ENCODE measurements at regions not wholly inside any gene's neighbourhood (a gene's known extent, or its start where the extent isn't known, plus 50 kb on each side); places are given as distances from the start of the nearest gene placed in this dataset.

DNA sequence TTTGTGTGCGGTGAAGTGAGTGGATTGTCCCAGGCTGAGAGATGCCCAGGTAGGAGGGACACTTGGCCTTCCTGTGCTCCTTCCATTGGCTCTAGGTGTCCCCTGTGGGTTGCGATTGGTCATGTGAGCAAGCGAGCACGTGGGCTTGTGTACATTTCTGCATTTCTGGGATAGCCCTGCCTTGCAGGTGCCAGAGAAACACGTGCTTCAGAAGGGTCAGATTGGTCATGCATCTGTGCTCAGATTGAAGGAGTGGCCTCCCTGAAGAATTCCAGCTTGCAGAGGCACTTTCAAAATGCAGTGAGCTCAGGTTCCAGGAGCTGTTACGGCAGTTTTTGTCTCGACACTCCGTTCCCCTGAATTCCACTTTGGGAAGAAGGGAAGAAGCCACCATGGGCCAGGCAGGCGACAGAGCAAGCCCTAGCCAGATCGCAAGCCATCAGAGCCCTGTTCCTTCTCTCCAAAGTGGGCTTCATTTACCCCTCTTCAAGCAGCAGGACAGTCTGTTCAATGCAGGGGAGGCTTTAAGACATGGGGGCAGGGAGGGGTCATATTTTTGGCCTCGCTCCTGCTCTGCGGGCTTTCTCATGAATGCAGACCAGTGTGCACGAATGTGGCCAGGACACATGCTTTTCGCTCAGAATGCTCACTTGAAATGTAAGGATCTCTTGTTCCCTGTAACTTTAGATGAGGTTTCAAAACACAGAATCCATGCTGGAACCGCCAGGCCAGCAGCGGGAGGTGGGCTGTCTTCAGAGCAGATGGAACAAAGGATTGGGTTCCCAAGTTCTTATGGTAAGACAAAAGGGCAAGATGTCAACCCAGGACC lies 78.6 kb upstream of the AKAP12 start:
- TF ChIP-seq ZNF585B (tag by site-specific recombination; IDR thresholded peaks at IDR 0.05) (no peak), CTCF (tag by site-specific recombination; IDR thresholded peaks at IDR 0.05) (no peak), RBAK (tag by site-specific recombination; IDR thresholded peaks at IDR 0.05) (no peak), ZNF24 (tag by site-specific recombination; IDR thresholded peaks at IDR 0.05) (no peak), ZNF843 (tag by site-specific recombination; IDR thresholded peaks at IDR 0.05) (no peak), ZBTB21 (tag by site-specific recombination; IDR thresholded peaks at IDR 0.05) (no peak)
- TF ChIP-seq, protein P1, sequence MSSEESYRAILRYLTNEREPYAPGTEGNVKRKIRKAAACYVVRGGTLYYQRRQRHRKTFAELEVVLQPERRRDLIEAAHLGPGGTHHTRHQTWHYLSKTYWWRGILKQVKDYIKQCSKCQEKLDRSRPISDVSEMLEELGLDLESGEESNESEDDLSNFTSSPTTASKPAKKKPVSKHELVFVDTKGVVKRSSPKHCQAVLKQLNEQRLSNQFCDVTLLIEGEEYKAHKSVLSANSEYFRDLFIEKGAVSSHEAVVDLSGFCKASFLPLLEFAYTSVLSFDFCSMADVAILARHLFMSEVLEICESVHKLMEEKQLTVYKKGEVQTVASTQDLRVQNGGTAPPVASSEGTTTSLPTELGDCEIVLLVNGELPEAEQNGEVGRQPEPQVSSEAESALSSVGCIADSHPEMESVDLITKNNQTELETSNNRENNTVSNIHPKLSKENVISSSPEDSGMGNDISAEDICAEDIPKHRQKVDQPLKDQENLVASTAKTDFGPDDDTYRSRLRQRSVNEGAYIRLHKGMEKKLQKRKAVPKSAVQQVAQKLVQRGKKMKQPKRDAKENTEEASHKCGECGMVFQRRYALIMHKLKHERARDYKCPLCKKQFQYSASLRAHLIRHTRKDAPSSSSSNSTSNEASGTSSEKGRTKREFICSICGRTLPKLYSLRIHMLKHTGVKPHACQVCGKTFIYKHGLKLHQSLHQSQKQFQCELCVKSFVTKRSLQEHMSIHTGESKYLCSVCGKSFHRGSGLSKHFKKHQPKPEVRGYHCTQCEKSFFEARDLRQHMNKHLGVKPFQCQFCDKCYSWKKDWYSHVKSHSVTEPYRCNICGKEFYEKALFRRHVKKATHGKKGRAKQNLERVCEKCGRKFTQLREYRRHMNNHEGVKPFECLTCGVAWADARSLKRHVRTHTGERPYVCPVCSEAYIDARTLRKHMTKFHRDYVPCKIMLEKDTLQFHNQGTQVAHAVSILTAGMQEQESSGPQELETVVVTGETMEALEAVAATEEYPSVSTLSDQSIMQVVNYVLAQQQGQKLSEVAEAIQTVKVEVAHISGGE (tag by site-specific recombination; conservative IDR thresholded peaks at IDR 0.05; ENCODE audit: low read depth): no peak
- TF ChIP-seq, protein P2, sequence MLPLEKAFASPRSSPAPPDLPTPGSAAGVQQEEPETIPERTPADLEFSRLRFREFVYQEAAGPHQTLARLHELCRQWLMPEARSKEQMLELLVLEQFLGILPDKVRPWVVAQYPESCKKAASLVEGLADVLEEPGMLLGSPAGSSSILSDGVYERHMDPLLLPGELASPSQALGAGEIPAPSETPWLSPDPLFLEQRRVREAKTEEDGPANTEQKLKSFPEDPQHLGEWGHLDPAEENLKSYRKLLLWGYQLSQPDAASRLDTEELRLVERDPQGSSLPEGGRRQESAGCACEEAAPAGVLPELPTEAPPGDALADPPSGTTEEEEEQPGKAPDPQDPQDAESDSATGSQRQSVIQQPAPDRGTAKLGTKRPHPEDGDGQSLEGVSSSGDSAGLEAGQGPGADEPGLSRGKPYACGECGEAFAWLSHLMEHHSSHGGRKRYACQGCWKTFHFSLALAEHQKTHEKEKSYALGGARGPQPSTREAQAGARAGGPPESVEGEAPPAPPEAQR (tag by site-specific recombination; IDR thresholded peaks at IDR 0.05): no peak

Measured in HEK293 (cell line).